Heart left ventricle (tissue), 16 donors: ENCODE measurements at regions not wholly inside any gene's neighbourhood (a gene's known extent, or its start where the extent isn't known, plus 50 kb on each side); places are given as distances from the start of the nearest gene placed in this dataset.

ENCODE experiments used
- ATAC-seq, 4 donors: fragments of 200-7000 bp; cut with Tn5 transposase; one replicate each; pipeline ENCODE4 v1.9.1; 2020 to 2022; ENCODE audit warnings: moderate library complexity in 4 of 4, mild to moderate bottlenecking in 3 of 4, moderate number of reproducible peaks in 1 of 4
- DNase-seq, 5 donors: peaks; one replicate each; pipeline ENCODE4 v3.0.0-alpha.2; 2020
- H3K27ac ChIP-seq, 12 donors: fragments of 200-600 bp; sonication (generic) in 4 of 12; one replicate each; pipeline versions ENCODE4 v1.5.0 to v1.8.0; 2016 to 2022; ENCODE audit warnings: mild to moderate bottlenecking in 2 of 12
- H3K27me3 ChIP-seq, 9 donors: fragments of 200-600 bp; sonication (generic) in 2 of 9; one replicate each; pipeline versions ENCODE4 v1.5.1 to v1.8.0; 2016 to 2022; ENCODE audit warnings: mild to moderate bottlenecking in 3 of 9
- H3K36me3 ChIP-seq, 9 donors: fragments of 200-600 bp; sonication (generic) in 2 of 9; one replicate each; pipeline versions ENCODE4 v1.5.0 to v1.8.0; 2018 to 2022; ENCODE audit warnings: mild to moderate bottlenecking in 2 of 9
- H3K4me1 ChIP-seq, 12 donors: fragments of 200-600 bp; sonication (generic) in 4 of 12; one replicate each; pipeline versions ENCODE4 v1.5.0 to v1.8.0; 2016 to 2022; ENCODE audit warnings: mild to moderate bottlenecking in 3 of 12
- H3K4me3 ChIP-seq, 12 donors: fragments of 200-600 bp; sonication (generic) in 4 of 12; one replicate each; pipeline versions ENCODE4 v1.5.0 to v1.8.0; 2017 to 2022; ENCODE audit warnings: mild to moderate bottlenecking in 9 of 12, moderate library complexity in 4 of 12
- H3K9me3 ChIP-seq, 12 donors: fragments of 200-600 bp; sonication (generic) in 4 of 12; one replicate each; pipeline versions ENCODE4 v1.5.0 to v1.8.0; 2016 to 2022; ENCODE audit warnings: mild to moderate bottlenecking in 1 of 12
- POLR2A ChIP-seq, 2 donors: fragments of 450-650 bp; IDR thresholded peaks; one replicate each; pipeline ENCODE4 v1.6.1; 2017; ENCODE audit warnings: antibody characterized with exemption in 2 of 2, mild to moderate bottlenecking in 2 of 2, moderate library complexity in 2 of 2
- WGBS, 4 donors: extraction: QIAGEN DNeasy Blood & Tissue Kit in 2 of 4; methylation state at CpG; one replicate each; pipeline versions ENCODE4 v1.1.5 to v1.1.7; 2013 to 2018; 5-methylcytosine and 5-hydroxymethylcytosine counted together
- intact Hi-C, 10 donors: fragments of 100-400 bp; cut with DNase I; formaldehyde crosslinking; loops; one replicate each; pipeline versions ENCODE4 v1.11.1 to v1.14.2; 2022
- TF ChIP-seq, protein P1 (sequence below), 12 donors: fragments of 200-600 bp; sonication (generic) in 4 of 12; IDR thresholded peaks; one replicate each; pipeline versions ENCODE4 v1.5.0 to v1.8.0; 2018 to 2022; ENCODE audit warnings: antibody characterized with exemption in 12 of 12, mild to moderate bottlenecking in 5 of 12
- donor health status: ischemic (EF 13 %, LVEDD 7.1; RV severe dilation, severe dysfunction).
- donor health status: healthy with polysubstance abuse.
- donor health status: DM: no; HTN: yes; CAD: no.
- donor health status: DM: no; HTN: no; CAD: no.
- donor health status: ischemic (EF 25% LVEDD 6.9; RV normal size, moderate dysfunction).
- donor health status: ischemic (EF 25% LVEDD 5.7; RV mildly dilated, moderate dysfunction).
- donor health status: healthy.
- donor health status: DM: yes; HTN: yes; CAD: no.
- donor health status: ischemic (EF 35%, LVEDD 5.7; RV mildly dilated, moderate dysfunction).
- donor health status: nonischemic (EF 11% LVEDD 7.7; RV severe dilation, severe dysfunction).
- donor health status: DM: yes; HTN: yes; CAD: no.
- donor health status: PGD.
- donor health status: ischemic (EF 29% LVEDD 5.4; RV normal size, mild dysfunction).
- donor health status: nonischemic (EF 23%, LVEDD 6.1; RV moderate dilation, normal function).

DNA sequence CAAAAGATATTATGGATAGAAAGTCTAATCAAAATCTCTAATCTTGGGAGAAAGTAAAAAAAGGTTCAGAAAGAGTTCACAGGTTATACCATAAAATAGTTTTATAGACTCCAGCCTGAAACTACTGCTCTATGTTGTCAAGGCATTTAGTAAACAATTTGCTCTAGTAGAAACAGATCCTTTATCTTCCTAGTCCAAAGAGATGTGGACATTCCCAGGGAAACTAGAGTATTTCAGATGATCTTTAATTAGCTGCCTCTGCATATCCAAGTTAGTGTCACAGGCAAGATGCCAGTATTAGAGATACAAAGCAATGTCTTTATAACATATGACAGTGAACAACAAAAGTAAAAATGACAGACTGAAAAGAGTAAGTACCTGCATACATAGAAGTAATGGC, 708.6 kb downstream of the CCDC85A start:
- ATAC-seq (no peak), DNase-seq (no peak)
- Histone ChIP-seq H3K27me3 (no peaks in the 10 kb centered on the region), H3K36me3 (no peaks in the 10 kb centered on the region), H3K4me3 (no peak overlapping the region), H3K9me3 (no peaks in the 10 kb centered on the region), H3K4me1 (no peaks in the 10 kb centered on the region), H3K27ac (no peak overlapping the region)
- intact Hi-C loops = no loop called here
- TF ChIP-seq, protein P1, sequence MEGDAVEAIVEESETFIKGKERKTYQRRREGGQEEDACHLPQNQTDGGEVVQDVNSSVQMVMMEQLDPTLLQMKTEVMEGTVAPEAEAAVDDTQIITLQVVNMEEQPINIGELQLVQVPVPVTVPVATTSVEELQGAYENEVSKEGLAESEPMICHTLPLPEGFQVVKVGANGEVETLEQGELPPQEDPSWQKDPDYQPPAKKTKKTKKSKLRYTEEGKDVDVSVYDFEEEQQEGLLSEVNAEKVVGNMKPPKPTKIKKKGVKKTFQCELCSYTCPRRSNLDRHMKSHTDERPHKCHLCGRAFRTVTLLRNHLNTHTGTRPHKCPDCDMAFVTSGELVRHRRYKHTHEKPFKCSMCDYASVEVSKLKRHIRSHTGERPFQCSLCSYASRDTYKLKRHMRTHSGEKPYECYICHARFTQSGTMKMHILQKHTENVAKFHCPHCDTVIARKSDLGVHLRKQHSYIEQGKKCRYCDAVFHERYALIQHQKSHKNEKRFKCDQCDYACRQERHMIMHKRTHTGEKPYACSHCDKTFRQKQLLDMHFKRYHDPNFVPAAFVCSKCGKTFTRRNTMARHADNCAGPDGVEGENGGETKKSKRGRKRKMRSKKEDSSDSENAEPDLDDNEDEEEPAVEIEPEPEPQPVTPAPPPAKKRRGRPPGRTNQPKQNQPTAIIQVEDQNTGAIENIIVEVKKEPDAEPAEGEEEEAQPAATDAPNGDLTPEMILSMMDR (IDR thresholded peaks at IDR 0.05) = no peak
- TF ChIP-seq POLR2A (IDR thresholded peaks at IDR 0.05) = no peak

GRCh38 chr2:56898986-56899385, 715.2 kb downstream of the CCDC85A start:
- no peak overlapping the region for H3K27ac ChIP-seq
- 78 to 84% (median 83%) methylated on average over 1 of the region's 1 CpG for WGBS, 4 donors
- peaks cover 0 to 8% (median 0%) of the 10 kb centered on the region in 12 donors for H3K9me3 ChIP-seq
- TF ChIP-seq POLR2A (IDR thresholded peaks at IDR 0.05) = no peak
- TF ChIP-seq, protein P1 (IDR thresholded peaks at IDR 0.05) = no peak
- H3K4me3 ChIP-seq = no peak overlapping the region
- H3K4me1 ChIP-seq = no peaks in the 10 kb centered on the region
- intact Hi-C loops = no loop called here
- H3K27me3 ChIP-seq = no peaks in the 10 kb centered on the region
- no peak for ATAC-seq
- no peaks in the 10 kb centered on the region for H3K36me3 ChIP-seq
- DNase-seq = no peak

DNA sequence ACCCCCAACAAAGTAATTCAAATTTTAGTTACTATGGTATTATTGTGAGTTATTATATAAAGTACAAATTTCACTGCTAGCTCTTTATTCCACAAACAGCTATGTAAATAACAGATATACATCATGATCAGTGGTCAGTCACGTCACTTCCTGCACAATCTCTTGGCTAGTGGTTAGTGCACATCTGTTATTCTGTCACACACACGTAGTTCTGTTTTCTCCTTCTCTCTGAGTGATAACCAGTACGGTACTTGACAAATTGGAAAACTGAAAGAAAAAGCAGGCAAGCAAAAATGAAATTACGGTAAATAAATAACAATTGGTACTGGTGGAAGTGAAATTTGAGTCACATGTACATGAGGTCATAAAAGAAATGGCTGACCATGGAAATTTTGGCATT, 728.7 kb downstream of the CCDC85A start:
- no peak overlapping the region for H3K4me3 ChIP-seq
- no peaks in the 10 kb centered on the region for H3K4me1 ChIP-seq
- no peaks in the 10 kb centered on the region for H3K27me3 ChIP-seq
- no peak overlapping the region for H3K27ac ChIP-seq
- peaks cover 0 to 29% (median 0%) of the 10 kb centered on the region in 12 donors for H3K9me3 ChIP-seq
- intact Hi-C loops = no loop called here
- no peak for DNase-seq
- TF ChIP-seq, protein P1 (IDR thresholded peaks at IDR 0.05) = no peak
- no peak for TF ChIP-seq POLR2A (IDR thresholded peaks at IDR 0.05)
- H3K36me3 ChIP-seq = no peaks in the 10 kb centered on the region
- WGBS, 4 donors = 45 to 53% (median 50%) methylated on average over 4 of the region's 4 CpGs
- no peak for ATAC-seq

- no peak overlapping the region for H3K4me3 ChIP-seq
- no peak for TF ChIP-seq POLR2A (IDR thresholded peaks at IDR 0.05)
- TF ChIP-seq, protein P1 (IDR thresholded peaks at IDR 0.05) = no peak
- no peaks in the 10 kb centered on the region for H3K36me3 ChIP-seq
- DNase-seq = no peak
- H3K27ac ChIP-seq = no peak overlapping the region
- intact Hi-C loops = no loop called here
- H3K9me3 ChIP-seq = peaks cover 0 to 24% (median 0%) of the 10 kb centered on the region in 12 donors
- no peak for ATAC-seq
- no peaks in the 10 kb centered on the region for H3K4me1 ChIP-seq
- no peaks in the 10 kb centered on the region for H3K27me3 ChIP-seq
Measured at GRCh38 chr2:56918790-56919189, 735.0 kb downstream of the CCDC85A start.
